Vagina (tissue), 2 donors: ENCODE measurements at regions not wholly inside any gene's neighbourhood (a gene's known extent, or its start where the extent isn't known, plus 50 kb on each side); places are given as distances from the start of the nearest gene placed in this dataset.

Experiments
- CTCF ChIP-seq, 3 experiments: fragments of 450-650 bp in 2 of 3; fragments of 200-600 bp in 1 of 3; sonication (generic) in 1 of 3; IDR thresholded peaks; one replicate each; pipeline ENCODE4 v1.5.1; 2017 to 2019; ENCODE audit warnings: antibody characterized with exemption in 3 of 3, mild to moderate bottlenecking in 2 of 3, moderate library complexity in 2 of 3
- POLR2A ChIP-seq, 2 donors: fragments of 450-650 bp; IDR thresholded peaks; one replicate each; pipeline ENCODE4 v1.6.1; 2017; ENCODE audit warnings: antibody characterized with exemption in 2 of 2, mild to moderate bottlenecking in 2 of 2, moderate library complexity in 2 of 2

DNA sequence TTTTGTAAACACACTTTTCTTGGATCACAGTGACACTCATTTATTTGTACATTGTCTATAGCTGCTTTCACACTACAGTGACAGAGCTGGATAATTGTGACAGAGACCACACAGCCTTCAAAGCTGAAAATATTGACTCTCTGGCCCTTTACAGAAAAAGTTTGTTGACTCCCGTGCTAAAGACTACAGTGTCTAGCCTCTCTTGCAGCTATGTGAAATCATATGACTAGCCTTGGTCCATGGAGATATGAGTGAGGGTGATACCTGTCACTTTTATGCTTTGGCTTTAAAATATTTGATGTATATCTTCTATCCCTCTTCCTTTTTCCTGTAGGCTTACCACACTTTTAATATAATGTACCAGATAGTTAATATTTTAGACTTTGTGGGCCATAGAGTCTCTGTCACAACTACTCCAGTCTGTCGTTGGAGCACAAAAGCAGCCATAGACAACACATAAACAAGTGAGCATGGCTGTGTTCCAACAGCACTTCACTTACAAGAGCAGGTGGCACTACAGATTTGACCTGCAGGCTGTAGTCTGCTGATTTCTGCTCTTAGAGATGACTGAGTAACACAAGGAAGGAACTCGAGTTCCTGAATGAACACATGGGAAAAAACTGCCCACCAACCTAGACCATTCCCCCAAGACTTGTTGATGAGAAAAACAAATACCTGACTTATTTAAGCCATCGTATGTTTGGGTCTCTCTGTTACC, 73.5 kb upstream of the ANKRD55 start:
- TF ChIP-seq CTCF (IDR thresholded peaks at IDR 0.05) (no peak), POLR2A (IDR thresholded peaks at IDR 0.05) (no peak)
